Loucy (cell line): ENCODE measurements at regions not wholly inside any gene's neighbourhood (a gene's known extent, or its start where the extent isn't known, plus 50 kb on each side); places are given as distances from the start of the nearest gene placed in this dataset.

Experiments used
- CTCF ChIP-seq: fragments of 200-600 bp; sonication (generic); conservative IDR thresholded peaks from 2 replicates; pipeline ENCODE4 v1.5.1; 2014; ENCODE audit warnings: mild to moderate bottlenecking, antibody characterized with exemption, low read length
- EZH2phosphoT487 ChIP-seq: fragments of 200-600 bp; IDR thresholded peaks from 2 replicates; pipeline ENCODE4 v1.6.1; 2018; ENCODE audit warnings: antibody characterized with exemption, mild to moderate bottlenecking, moderate library complexity, borderline replicate concordance

- TF ChIP-seq CTCF (no peak), EZH2phosphoT487 (no peak)
Observed at GRCh38 chr7:19623676-19624075, 85.2 kb downstream of the POLR1F start.
